MM.1S (cell line): ENCODE measurements at regions not wholly inside any gene's neighbourhood (a gene's known extent, or its start where the extent isn't known, plus 50 kb on each side); places are given as distances from the start of the nearest gene placed in this dataset.
"Not testable (repeated sequence)": the region's sequence is repeated elsewhere in the genome, so short reads cannot be mapped to it uniquely, and the experiment has no call there.

Experiments used
- DNase-seq: peaks from one replicate; pipeline ENCODE4 v3.0.0-alpha.2; 2015
- H2AFZ ChIP-seq: fragments of 300-600 bp; sonication (generic); 2 replicates; pipeline ENCODE4 v1.6.0; 2016; ENCODE audit warnings: antibody characterized with exemption, low read length
- H3F3A ChIP-seq: fragments of 300-600 bp; sonication (generic); 2 replicates; pipeline ENCODE4 v1.6.1; 2016; ENCODE audit warnings: mild to moderate bottlenecking, antibody characterized with exemption, low read length, moderate library complexity, mixed read lengths; ENCODE audit not compliant: insufficient read depth
- H3K27ac ChIP-seq: fragments of 300-600 bp; sonication (generic); 2 replicates; pipeline ENCODE4 v1.5.1; 2016; ENCODE audit warnings: mild to moderate bottlenecking, low read length
- H3K27me3 ChIP-seq: fragments of 300-600 bp; sonication (generic); replicated peaks from 2 replicates; pipeline ENCODE4 v1.6.0; 2016; ENCODE audit warnings: low read length; ENCODE audit not compliant: insufficient read depth
- H3K36me3 ChIP-seq: fragments of 300-600 bp; sonication (generic); replicated peaks from 2 replicates; pipeline ENCODE4 v1.6.1; 2016; ENCODE audit warnings: mild to moderate bottlenecking, low read length, mixed read lengths; ENCODE audit not compliant: insufficient read depth
- H3K4me1 ChIP-seq: fragments of 300-600 bp; sonication (generic); 2 replicates; pipeline ENCODE4 v1.6.1; 2016; ENCODE audit warnings: low read length, mixed read lengths
- H3K4me2 ChIP-seq: fragments of 300-600 bp; sonication (generic); 2 replicates; pipeline ENCODE4 v1.6.0; 2016; ENCODE audit warnings: low read depth, low read length
- H3K4me3 ChIP-seq: fragments of 300-600 bp; sonication (generic); 2 replicates; pipeline ENCODE4 v1.5.1; 2016; ENCODE audit warnings: low read length, mixed read lengths
- H3K79me2 ChIP-seq: fragments of 300-600 bp; sonication (generic); 2 replicates; pipeline ENCODE4 v1.6.1; 2016; ENCODE audit warnings: mixed run types, low read length, mixed read lengths
- H3K9ac ChIP-seq: fragments of 300-600 bp; sonication (generic); 2 replicates; pipeline ENCODE4 v1.6.1; 2016; ENCODE audit warnings: low read length, mixed read lengths
- H3K9me2 ChIP-seq: fragments of 300-600 bp; sonication (generic); replicated peaks from 2 replicates; pipeline ENCODE4 v1.6.1; 2016; ENCODE audit warnings: mild to moderate bottlenecking, low read length, mixed read lengths; ENCODE audit not compliant: insufficient read depth
- H3K9me3 ChIP-seq: fragments of 300-600 bp; sonication (generic); replicated peaks from 2 replicates; pipeline ENCODE4 v1.6.1; 2016; ENCODE audit warnings: mild to moderate bottlenecking, low read length, mixed read lengths; ENCODE audit not compliant: insufficient read depth
- H4K20me1 ChIP-seq: fragments of 300-600 bp; sonication (generic); 2 replicates; pipeline ENCODE4 v1.6.1; 2016; ENCODE audit warnings: mild to moderate bottlenecking, low read length, moderate library complexity, mixed read lengths; ENCODE audit not compliant: insufficient read depth
- EZH2 ChIP-seq: fragments of 300-600 bp; sonication (generic); optimal IDR thresholded peaks from 2 replicates; pipeline ENCODE3; 2017; ENCODE audit warnings: low read depth, mild to moderate bottlenecking, antibody characterized with exemption, low read length, mixed read lengths
- EZH2phosphoT487 ChIP-seq: fragments of 300-600 bp; sonication (generic); IDR thresholded peaks from 2 replicates; pipeline ENCODE4 v1.6.1; 2018; ENCODE audit warnings: antibody characterized with exemption, low read length
- TF ChIP-seq, protein P1 (sequence below): fragments of 300-600 bp; sonication (generic); IDR thresholded peaks from 2 replicates; pipeline ENCODE4 v1.5.1; 2016; ENCODE audit warnings: antibody characterized with exemption, low read length, mixed read lengths

DNA sequence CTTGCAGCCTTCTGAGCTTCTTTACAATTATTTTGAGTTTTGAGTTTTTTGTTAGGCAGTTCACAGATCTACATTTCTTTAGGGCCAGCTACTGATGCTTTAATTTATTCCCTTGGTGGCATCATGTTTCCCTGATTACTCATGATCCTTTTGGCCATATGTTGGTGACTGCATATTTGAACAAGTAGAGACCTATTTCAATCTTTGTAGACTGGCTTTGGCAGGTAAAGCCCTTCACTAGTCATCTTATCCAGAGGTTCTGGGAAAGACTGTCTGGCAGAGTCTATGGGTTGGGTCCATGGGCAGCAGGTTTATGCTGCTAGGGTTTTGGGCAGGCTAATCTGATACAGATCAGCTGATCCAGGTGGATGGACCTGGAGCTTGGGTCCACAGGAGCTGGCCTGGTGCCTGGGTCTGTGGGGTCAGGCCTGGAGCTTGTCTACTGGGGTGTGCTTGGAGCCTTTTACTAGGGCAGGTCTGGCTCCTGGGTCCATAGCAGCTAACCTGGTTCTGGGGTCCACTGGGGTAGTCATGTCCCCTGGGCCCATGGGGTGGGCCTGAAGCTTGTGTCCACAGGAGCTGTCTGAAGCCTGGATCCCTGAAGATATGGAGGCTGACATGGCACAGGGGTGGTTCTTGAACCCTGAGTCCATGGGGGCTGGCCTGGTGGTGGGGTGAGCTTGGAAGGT is 72.7 kb downstream of the GPR85 start:
- Histone ChIP-seq H3K4me1 (no peaks in the 10 kb centered on the region), H2AFZ (no peak overlapping the region), H3K4me3 (no peak overlapping the region), H3F3A (no peaks in the 10 kb centered on the region), H3K9ac (no peak overlapping the region), H3K4me2 (no peak overlapping the region), H3K27me3 (no peaks in the 10 kb centered on the region), H3K9me2 (no peaks in the 10 kb centered on the region), H3K9me3 (no peaks in the 10 kb centered on the region), H3K27ac (no peak overlapping the region), H4K20me1 (no peaks in the 10 kb centered on the region), H3K36me3 (no peaks in the 10 kb centered on the region), H3K79me2 (no peaks in the 10 kb centered on the region)
- TF ChIP-seq EZH2 = no peak
- TF ChIP-seq EZH2phosphoT487 = no peak
- TF ChIP-seq, protein P1, sequence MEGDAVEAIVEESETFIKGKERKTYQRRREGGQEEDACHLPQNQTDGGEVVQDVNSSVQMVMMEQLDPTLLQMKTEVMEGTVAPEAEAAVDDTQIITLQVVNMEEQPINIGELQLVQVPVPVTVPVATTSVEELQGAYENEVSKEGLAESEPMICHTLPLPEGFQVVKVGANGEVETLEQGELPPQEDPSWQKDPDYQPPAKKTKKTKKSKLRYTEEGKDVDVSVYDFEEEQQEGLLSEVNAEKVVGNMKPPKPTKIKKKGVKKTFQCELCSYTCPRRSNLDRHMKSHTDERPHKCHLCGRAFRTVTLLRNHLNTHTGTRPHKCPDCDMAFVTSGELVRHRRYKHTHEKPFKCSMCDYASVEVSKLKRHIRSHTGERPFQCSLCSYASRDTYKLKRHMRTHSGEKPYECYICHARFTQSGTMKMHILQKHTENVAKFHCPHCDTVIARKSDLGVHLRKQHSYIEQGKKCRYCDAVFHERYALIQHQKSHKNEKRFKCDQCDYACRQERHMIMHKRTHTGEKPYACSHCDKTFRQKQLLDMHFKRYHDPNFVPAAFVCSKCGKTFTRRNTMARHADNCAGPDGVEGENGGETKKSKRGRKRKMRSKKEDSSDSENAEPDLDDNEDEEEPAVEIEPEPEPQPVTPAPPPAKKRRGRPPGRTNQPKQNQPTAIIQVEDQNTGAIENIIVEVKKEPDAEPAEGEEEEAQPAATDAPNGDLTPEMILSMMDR = no peak
- no peak for DNase-seq

DNA sequence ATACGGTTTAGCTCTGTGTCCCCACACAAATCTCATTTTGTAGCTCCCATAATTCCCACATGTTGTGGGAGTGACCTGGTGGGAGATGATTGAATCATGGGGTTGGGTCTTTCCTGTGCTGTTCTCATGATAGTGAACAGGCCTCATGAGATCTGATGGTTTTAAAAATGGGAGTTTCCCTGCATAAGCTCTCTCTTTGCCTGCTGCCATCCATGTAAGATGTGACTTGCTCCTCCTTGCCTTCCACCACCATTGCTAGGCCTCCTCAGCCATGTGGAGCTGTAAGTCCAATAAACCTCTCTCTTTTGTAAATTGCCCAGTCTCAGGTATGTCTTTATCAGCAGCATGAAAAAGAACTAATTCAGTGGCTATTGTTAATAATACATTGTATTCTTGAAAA is 73.8 kb downstream of the GPR85 start:
- not testable (repeated sequence) for H3K9me3 ChIP-seq, H3K27ac ChIP-seq, H3F3A ChIP-seq, H3K9ac ChIP-seq, H3K27me3 ChIP-seq, H3K36me3 ChIP-seq, H3K79me2 ChIP-seq, H3K4me3 ChIP-seq, DNase-seq, H3K4me1 ChIP-seq, H3K4me2 ChIP-seq, H3K9me2 ChIP-seq, H4K20me1 ChIP-seq, H2AFZ ChIP-seq

DNA sequence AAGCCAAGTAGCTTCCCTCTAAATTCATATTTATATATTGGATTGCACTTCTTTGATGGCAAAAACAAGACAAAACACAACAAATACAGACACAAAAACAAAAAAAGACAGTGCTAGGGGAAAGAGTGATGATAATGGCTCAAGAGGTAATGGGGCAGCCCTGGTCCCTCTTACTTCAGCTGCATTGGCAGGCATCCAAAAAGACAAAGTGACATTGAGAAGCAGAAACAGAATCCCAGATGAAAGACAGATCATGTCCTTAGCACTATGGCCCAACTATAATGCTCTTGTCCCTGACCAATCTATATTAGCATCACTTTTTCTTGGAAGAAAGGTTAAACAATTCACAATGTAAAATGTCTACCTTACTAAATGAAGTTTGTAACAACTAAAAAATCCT is 76.2 kb downstream of the GPR85 start:
- no peaks in the 10 kb centered on the region for H3K27me3 ChIP-seq
- TF ChIP-seq EZH2phosphoT487 (no peak), EZH2 (no peak)
- TF ChIP-seq, protein P1 = no peak
- no peaks in the 10 kb centered on the region for H3K79me2 ChIP-seq
- no peaks in the 10 kb centered on the region for H4K20me1 ChIP-seq
- no peak overlapping the region for H3K4me3 ChIP-seq
- H3K4me2 ChIP-seq = no peak overlapping the region
- H3F3A ChIP-seq = no peaks in the 10 kb centered on the region
- no peaks in the 10 kb centered on the region for H3K9me2 ChIP-seq
- no peak overlapping the region for H3K27ac ChIP-seq
- H3K9ac ChIP-seq = no peak overlapping the region
- H3K4me1 ChIP-seq = no peaks in the 10 kb centered on the region
- H3K36me3 ChIP-seq = no peaks in the 10 kb centered on the region
- no peaks in the 10 kb centered on the region for H3K9me3 ChIP-seq
- no peak for DNase-seq
- H2AFZ ChIP-seq = no peak overlapping the region

DNA sequence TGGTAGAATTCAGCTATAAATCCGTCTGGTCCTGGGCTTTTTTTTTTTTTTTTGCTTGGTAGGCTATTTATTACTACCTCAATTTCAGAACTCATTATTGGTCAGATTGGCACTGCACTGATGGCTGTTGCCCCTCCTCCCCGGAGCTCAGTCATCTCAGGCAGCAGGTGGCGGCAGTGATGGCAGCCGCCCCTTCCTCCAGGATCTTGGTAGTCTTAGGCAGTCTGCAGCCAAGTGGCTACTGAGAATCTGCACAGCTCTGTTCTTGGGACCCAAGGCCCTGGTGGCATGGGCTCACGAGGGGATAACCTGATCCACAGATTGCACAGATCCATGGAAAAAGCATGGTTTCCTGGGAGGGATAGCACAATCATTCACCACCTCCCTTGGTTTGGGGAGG is 77.9 kb downstream of the GPR85 start:
- H3K27ac ChIP-seq = no peak overlapping the region
- no peaks in the 10 kb centered on the region for H3K4me1 ChIP-seq
- H3K4me3 ChIP-seq = no peak overlapping the region
- no peaks in the 10 kb centered on the region for H3K27me3 ChIP-seq
- no peaks in the 10 kb centered on the region for H3K36me3 ChIP-seq
- no peaks in the 10 kb centered on the region for H3K9me3 ChIP-seq
- DNase-seq = no peak
- H3K79me2 ChIP-seq = no peaks in the 10 kb centered on the region
- no peaks in the 10 kb centered on the region for H4K20me1 ChIP-seq
- H3K4me2 ChIP-seq = no peak overlapping the region
- no peaks in the 10 kb centered on the region for H3F3A ChIP-seq
- H3K9me2 ChIP-seq = no peaks in the 10 kb centered on the region
- H3K9ac ChIP-seq = no peak overlapping the region
- TF ChIP-seq EZH2phosphoT487 = no peak
- TF ChIP-seq EZH2 = no peak
- TF ChIP-seq, protein P1 = no peak
- no peak overlapping the region for H2AFZ ChIP-seq
